ENCODE measurements at regions not wholly inside any gene's neighbourhood (a gene's known extent, or its start where the extent isn't known, plus 50 kb on each side); places are given as distances from the start of the nearest gene placed in this dataset.

GRCh38 chr1:14113841-14114567, 414.0 kb downstream of the PRDM2 start:
- no peak for TF ChIP-seq EZH2 (IDR thresholded peaks at IDR 0.05; ENCODE audit: borderline replicate concordance)
- TF ChIP-seq CTCF (IDR thresholded peaks at IDR 0.05; ENCODE audit: poor library complexity) = peak; percentile 70
- Histone ChIP-seq H3K4me3 (no peak overlapping the region), H3K79me2 (no peaks in the 10 kb centered on the region), H3K27ac (no peak overlapping the region), H3K36me3 (replicated peaks; ENCODE audit: insufficient read depth, low read depth) (no peaks in the 10 kb centered on the region), H4K20me1 (ENCODE audit: insufficient read depth, poor library complexity, severe bottlenecking) (no peaks in the 10 kb centered on the region), H3K9me2 (replicated peaks; ENCODE audit: insufficient read depth) (no peaks in the 10 kb centered on the region), H3K4me2 (no peak overlapping the region), H3K4me1 (ENCODE audit: insufficient read depth) (no peaks in the 10 kb centered on the region), H2AFZ (no peak overlapping the region), H3K27me3 (no peaks in the 10 kb centered on the region), H3K9me3 (ENCODE audit: low read depth) (no peaks in the 10 kb centered on the region)
- 54% methylated on average over 15 of the region's 15 CpGs for WGBS (ENCODE audit: low lambda C conversion rate, missing lambda C conversion rate)
- peak; percentile 78 for DNase-seq (ENCODE audit: low spot score)

- H3K9me3 ChIP-seq (ENCODE audit: low read depth) = no peaks in the 10 kb centered on the region
- H4K20me1 ChIP-seq (ENCODE audit: insufficient read depth, poor library complexity, severe bottlenecking) = no peaks in the 10 kb centered on the region
- no peak for TF ChIP-seq EZH2phosphoT487 (IDR thresholded peaks at IDR 0.05; ENCODE audit: low read depth, severe bottlenecking, unreplicated experiment)
- H3K4me3 ChIP-seq = no peak overlapping the region
- no peaks in the 10 kb centered on the region for H3K36me3 ChIP-seq (replicated peaks; ENCODE audit: insufficient read depth, low read depth)
- no peak for DNase-seq (ENCODE audit: low spot score)
- 85% methylated on average over 4 of the region's 4 CpGs for WGBS (ENCODE audit: low lambda C conversion rate, missing lambda C conversion rate)
- H2AFZ ChIP-seq = no peak overlapping the region
- H3K27ac ChIP-seq = no peak overlapping the region
- H3K79me2 ChIP-seq = no peaks in the 10 kb centered on the region
- no peaks in the 10 kb centered on the region for H3K27me3 ChIP-seq
- no peaks in the 10 kb centered on the region for H3K9me2 ChIP-seq (replicated peaks; ENCODE audit: insufficient read depth)
- H3K4me2 ChIP-seq = no peak overlapping the region
- no peaks in the 10 kb centered on the region for H3K4me1 ChIP-seq (ENCODE audit: insufficient read depth)
These were observed 416.0 kb downstream of the PRDM2 start for GRCh38 chr1:14115976-14116375.

GRCh38 chr1:14117700-14118099, 417.7 kb downstream of the PRDM2 start:
- no peaks in the 10 kb centered on the region for H4K20me1 ChIP-seq (ENCODE audit: insufficient read depth, poor library complexity, severe bottlenecking)
- no peaks in the 10 kb centered on the region for H3K9me3 ChIP-seq (ENCODE audit: low read depth)
- no peaks in the 10 kb centered on the region for H3K79me2 ChIP-seq
- no peak overlapping the region for H3K4me3 ChIP-seq
- H3K27ac ChIP-seq = no peak overlapping the region
- no peak overlapping the region for H2AFZ ChIP-seq
- no peak for DNase-seq (ENCODE audit: low spot score)
- TF ChIP-seq EZH2 (IDR thresholded peaks at IDR 0.05; ENCODE audit: borderline replicate concordance) = no peak
- no peak for TF ChIP-seq EZH2phosphoT487 (IDR thresholded peaks at IDR 0.05; ENCODE audit: low read depth, severe bottlenecking, unreplicated experiment)
- TF ChIP-seq CTCF (IDR thresholded peaks at IDR 0.05; ENCODE audit: poor library complexity) = no peak
- no peaks in the 10 kb centered on the region for H3K36me3 ChIP-seq (replicated peaks; ENCODE audit: insufficient read depth, low read depth)
- no peak overlapping the region for H3K4me2 ChIP-seq
- no peaks in the 10 kb centered on the region for H3K4me1 ChIP-seq (ENCODE audit: insufficient read depth)
- H3K27me3 ChIP-seq = peaks cover 9% of the 10 kb centered on the region
- no peaks in the 10 kb centered on the region for H3K9me2 ChIP-seq (replicated peaks; ENCODE audit: insufficient read depth)
- 95% methylated on average over 2 of the region's 2 CpGs for WGBS (ENCODE audit: low lambda C conversion rate, missing lambda C conversion rate)

GRCh38 chr1:14118691-14119485, 418.9 kb downstream of the PRDM2 start:
- no peak overlapping the region for H3K4me3 ChIP-seq
- no peaks in the 10 kb centered on the region for H3K9me3 ChIP-seq (ENCODE audit: low read depth)
- H3K9me2 ChIP-seq (replicated peaks; ENCODE audit: insufficient read depth) = no peaks in the 10 kb centered on the region
- WGBS (ENCODE audit: low lambda C conversion rate, missing lambda C conversion rate) = 35% methylated on average over 7 of the region's 7 CpGs
- H3K79me2 ChIP-seq = no peaks in the 10 kb centered on the region
- H3K27me3 ChIP-seq = peaks cover 11% of the 10 kb centered on the region
- H3K4me1 ChIP-seq (ENCODE audit: insufficient read depth) = no peaks in the 10 kb centered on the region
- H3K4me2 ChIP-seq = no peak overlapping the region
- H2AFZ ChIP-seq = no peak overlapping the region
- H4K20me1 ChIP-seq (ENCODE audit: insufficient read depth, poor library complexity, severe bottlenecking) = no peaks in the 10 kb centered on the region
- H3K36me3 ChIP-seq (replicated peaks; ENCODE audit: insufficient read depth, low read depth) = no peaks in the 10 kb centered on the region
- DNase-seq (ENCODE audit: low spot score) = no peak
- TF ChIP-seq EZH2 (IDR thresholded peaks at IDR 0.05; ENCODE audit: borderline replicate concordance) = no peak
- no peak for TF ChIP-seq CTCF (IDR thresholded peaks at IDR 0.05; ENCODE audit: poor library complexity)
- TF ChIP-seq EZH2phosphoT487 (IDR thresholded peaks at IDR 0.05; ENCODE audit: low read depth, severe bottlenecking, unreplicated experiment) = no peak
- H3K27ac ChIP-seq = no peak overlapping the region

Measured in hepatocyte (in vitro differentiated cells).